Kidney capillary endothelial cell (primary cell): ENCODE measurements at regions not wholly inside any gene's neighbourhood (a gene's known extent, or its start where the extent isn't known, plus 50 kb on each side); places are given as distances from the start of the nearest gene placed in this dataset.

Experiments used
- DNase-seq: peaks from one replicate; pipeline ENCODE4 v3.0.0-alpha.2; 2018; ENCODE audit warnings: low spot score

- DNase-seq = no peak
Measured at GRCh38 chr16:52103791-52104190, 443.2 kb downstream of the TOX3 start.

GRCh38 chr16:52101246-52101645, 445.7 kb downstream of the TOX3 start:
- no peak for DNase-seq

- no peak for DNase-seq
Measured at GRCh38 chr16:52099382-52099781, 447.6 kb downstream of the TOX3 start.

- no peak for DNase-seq
Measured at GRCh38 chr16:52095471-52095870, 451.5 kb downstream of the TOX3 start.

GRCh38 chr16:52092126-52092525, 454.8 kb downstream of the TOX3 start:
- no peak for DNase-seq

GRCh38 chr16:52090080-52090479, 456.9 kb downstream of the TOX3 start:
- DNase-seq = no peak

- DNase-seq = no peak
Measured at GRCh38 chr16:52089476-52089875, 457.5 kb downstream of the TOX3 start.

- DNase-seq = no peak
Measured at GRCh38 chr16:52086901-52087300, 460.0 kb downstream of the TOX3 start.

- DNase-seq = no peak
Measured at GRCh38 chr16:52078716-52079655, 468.0 kb downstream of the TOX3 start.

- DNase-seq = no peak
Measured at GRCh38 chr16:52077607-52078006, 469.3 kb downstream of the TOX3 start.

GRCh38 chr16:52076801-52077201, 470.1 kb downstream of the TOX3 start:
- DNase-seq = no peak

- DNase-seq = no peak
Measured at GRCh38 chr16:52076332-52076731, 470.6 kb downstream of the TOX3 start.

- DNase-seq = no peak
Measured at GRCh38 chr16:52074133-52074532, 472.8 kb downstream of the TOX3 start.

- DNase-seq = no peak
Measured at GRCh38 chr16:52073024-52073423, 473.9 kb downstream of the TOX3 start.

- no peak for DNase-seq
Measured at GRCh38 chr16:52071101-52071500, 475.8 kb downstream of the TOX3 start.

- DNase-seq = no peak
Measured at GRCh38 chr16:52070341-52071057, 476.4 kb downstream of the TOX3 start.

- DNase-seq = no peak
Measured at GRCh38 chr16:52069866-52070265, 477.1 kb downstream of the TOX3 start.

GRCh38 chr16:52068447-52069074, 478.4 kb downstream of the TOX3 start:
- DNase-seq = no peak

- DNase-seq = no peak
Measured at GRCh38 chr16:52066962-52067361, 480.0 kb downstream of the TOX3 start.

GRCh38 chr16:52056259-52056658, 490.7 kb downstream of the TOX3 start:
- no peak for DNase-seq

- no peak for DNase-seq
Measured at GRCh38 chr16:52055381-52055780, 491.6 kb downstream of the TOX3 start.

GRCh38 chr16:52054326-52054725, 492.6 kb downstream of the TOX3 start:
- DNase-seq = no peak

GRCh38 chr16:52052818-52053217, 494.1 kb downstream of the TOX3 start:
- DNase-seq = no peak
